ENCODE measurements at regions not wholly inside any gene's neighbourhood (a gene's known extent, or its start where the extent isn't known, plus 50 kb on each side); places are given as distances from the start of the nearest gene placed in this dataset.

- no peak for DNase-seq (ENCODE audit: low read depth)
- no peak for TF ChIP-seq CTCF (IDR thresholded peaks at IDR 0.05; ENCODE audit: low read depth, low read length, missing control alignments)
- H3K4me3 ChIP-seq (ENCODE audit: low read depth, low read length) = no peak overlapping the region
Observed at GRCh38 chr1:62917314-62917713, 133.4 kb downstream of the ATG4C start.

- TF ChIP-seq CTCF (IDR thresholded peaks at IDR 0.05; ENCODE audit: low read depth, low read length, missing control alignments) = no peak
- no peak for DNase-seq (ENCODE audit: low read depth)
- H3K4me3 ChIP-seq (ENCODE audit: low read depth, low read length) = no peak overlapping the region
Observed at GRCh38 chr1:62917805-62918204, 133.9 kb downstream of the ATG4C start.

- no peak for TF ChIP-seq CTCF (IDR thresholded peaks at IDR 0.05; ENCODE audit: low read depth, low read length, missing control alignments)
- no peak overlapping the region for H3K4me3 ChIP-seq (ENCODE audit: low read depth, low read length)
- DNase-seq (ENCODE audit: low read depth) = no peak
Observed at GRCh38 chr1:62918700-62919099, 134.8 kb downstream of the ATG4C start.

GRCh38 chr1:62922006-62922405 is 138.1 kb downstream of the ATG4C start:
- no peak for DNase-seq (ENCODE audit: low read depth)
- H3K4me3 ChIP-seq (ENCODE audit: low read depth, low read length) = no peak overlapping the region
- no peak for TF ChIP-seq CTCF (IDR thresholded peaks at IDR 0.05; ENCODE audit: low read depth, low read length, missing control alignments)

- DNase-seq (ENCODE audit: low read depth) = no peak
- H3K4me3 ChIP-seq (ENCODE audit: low read depth, low read length) = no peak overlapping the region
- no peak for TF ChIP-seq CTCF (IDR thresholded peaks at IDR 0.05; ENCODE audit: low read depth, low read length, missing control alignments)
Observed at GRCh38 chr1:62924983-62925790, 141.3 kb downstream of the ATG4C start.

GRCh38 chr1:62926681-62927252 is 142.8 kb downstream of the ATG4C start:
- H3K4me3 ChIP-seq (ENCODE audit: low read depth, low read length) = no peak overlapping the region
- DNase-seq (ENCODE audit: low read depth) = no peak
- no peak for TF ChIP-seq CTCF (IDR thresholded peaks at IDR 0.05; ENCODE audit: low read depth, low read length, missing control alignments)

- TF ChIP-seq CTCF (IDR thresholded peaks at IDR 0.05; ENCODE audit: low read depth, low read length, missing control alignments) = no peak
- DNase-seq (ENCODE audit: low read depth) = no peak
- no peak overlapping the region for H3K4me3 ChIP-seq (ENCODE audit: low read depth, low read length)
Observed at GRCh38 chr1:62928885-62929284, 145.0 kb downstream of the ATG4C start.
